Activated CD4-positive, alpha-beta memory T cell treated with anti-CD3 and anti-CD28 coated beads for 36 hours (primary cell): ENCODE measurements at regions not wholly inside any gene's neighbourhood (a gene's known extent, or its start where the extent isn't known, plus 50 kb on each side); places are given as distances from the start of the nearest gene placed in this dataset.
"Not testable (repeated sequence)": the region's sequence is repeated elsewhere in the genome, so short reads cannot be mapped to it uniquely, and the experiment has no call there.

ENCODE experiments used
- CTCF ChIA-PET: fragments of 350-600 bp; sonication (Branson Sonifier 250); formaldehyde crosslinking; loops from one replicate; lab custom pipeline; 2021; ENCODE audit warnings: antibody characterized with exemption, inconsistent platforms; lab: Charles Lee
- POLR2A ChIA-PET: fragments of 350-600 bp; sonication (Branson Sonifier 250); formaldehyde crosslinking; loops from one replicate; lab custom pipeline; 2021; ENCODE audit warnings: antibody characterized with exemption; lab: Charles Lee
- DNase-seq: peaks from one replicate; pipeline ENCODE4 v3.0.0-alpha.2; 2020
- H3K27ac Mint-ChIP-seq: one replicate; pipeline ENCODE4 v1.8.0; 2021; ENCODE audit warnings: mixed read lengths
- H3K27me3 Mint-ChIP-seq: one replicate; pipeline ENCODE4 v1.8.0; 2021; ENCODE audit warnings: mixed read lengths
- H3K36me3 Mint-ChIP-seq: one replicate; pipeline ENCODE4 v1.8.0; 2021; ENCODE audit warnings: mixed read lengths
- H3K4me1 Mint-ChIP-seq: one replicate; pipeline ENCODE4 v1.8.0; 2021; ENCODE audit warnings: low read depth, mixed read lengths
- H3K4me3 Mint-ChIP-seq: one replicate; pipeline ENCODE4 v1.8.0; 2021; ENCODE audit warnings: mild to moderate bottlenecking, mixed read lengths
- H3K9me3 Mint-ChIP-seq: one replicate; pipeline ENCODE4 v1.8.0; 2021; ENCODE audit warnings: mixed read lengths
- intact Hi-C: fragments of 100-400 bp; cut with micrococcal nuclease; formaldehyde crosslinking; loops from one replicate; pipeline ENCODE4 v1.15.1; 2023

DNA sequence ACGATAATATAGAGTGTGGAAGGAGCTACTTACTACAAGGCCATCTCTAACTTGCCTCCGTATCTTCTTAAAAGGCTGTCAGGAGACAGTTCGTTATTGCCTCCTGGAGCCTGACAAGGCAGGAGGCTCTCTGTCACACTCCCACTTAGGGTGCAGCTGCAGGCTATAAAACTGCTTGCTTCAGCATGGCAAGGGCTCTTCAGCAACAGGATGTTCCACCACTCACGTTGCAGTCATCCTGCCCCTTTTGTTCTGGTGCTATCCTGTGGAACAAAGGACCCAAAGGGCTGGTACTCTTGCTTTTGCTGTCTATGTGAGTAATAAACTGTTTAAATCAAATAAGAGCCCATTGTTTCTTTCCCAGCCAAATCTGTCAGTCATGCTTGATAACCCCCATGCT lies 508.9 kb downstream of the NTRK2 start:
- no peak overlapping the region for H3K27ac Mint-ChIP-seq
- no peak overlapping the region for H3K4me3 Mint-ChIP-seq
- intact Hi-C loops, result no loop called here
- H3K27me3 Mint-ChIP-seq, result no peaks in the 10 kb centered on the region
- no peak for DNase-seq
- H3K36me3 Mint-ChIP-seq, result no peaks in the 10 kb centered on the region
- H3K4me1 Mint-ChIP-seq, result no peaks in the 10 kb centered on the region
- POLR2A ChIA-PET, result no interaction called here
- CTCF ChIA-PET, result no interaction called here
- no peaks in the 10 kb centered on the region for H3K9me3 Mint-ChIP-seq

DNA sequence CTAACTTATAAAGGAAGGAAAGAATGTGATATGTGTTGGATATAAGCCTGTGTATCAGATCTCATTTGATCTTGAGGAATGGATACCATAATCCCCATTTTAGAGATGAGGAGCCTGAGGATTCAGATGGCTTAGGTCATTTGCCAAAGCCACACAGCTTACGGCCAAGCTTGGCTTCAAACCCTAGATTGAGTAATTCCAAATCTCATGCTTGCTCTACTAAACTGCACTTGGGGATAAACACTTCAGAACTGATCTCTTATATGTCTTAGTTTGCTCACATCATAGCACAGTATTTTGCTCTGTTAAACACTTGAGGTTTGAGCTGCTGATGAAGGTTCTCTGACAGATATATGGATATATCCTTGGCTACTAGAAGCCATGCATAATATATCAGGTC lies 504.4 kb downstream of the NTRK2 start:
- Mint-ChIP-seq H3K27me3 (no peaks in the 10 kb centered on the region), H3K4me3 (no peak overlapping the region), H3K36me3 (no peaks in the 10 kb centered on the region), H3K9me3 (peaks cover 6% of the 10 kb centered on the region), H3K27ac (no peak overlapping the region), H3K4me1 (no peaks in the 10 kb centered on the region)
- DNase-seq, result no peak
- intact Hi-C loops, result no loop called here
- CTCF ChIA-PET, result no interaction called here
- POLR2A ChIA-PET, result no interaction called here

- Mint-ChIP-seq H3K4me1 (no peaks in the 10 kb centered on the region), H3K9me3 (peaks cover 6% of the 10 kb centered on the region), H3K4me3 (no peak overlapping the region), H3K36me3 (no peaks in the 10 kb centered on the region), H3K27me3 (no peaks in the 10 kb centered on the region), H3K27ac (no peak overlapping the region)
- ChIA-PET POLR2A (no interaction called here), CTCF (no interaction called here)
- no peak for DNase-seq
- intact Hi-C loops, result no loop called here
Measured at GRCh38 chr9:85172001-85172978, 502.8 kb downstream of the NTRK2 start.

GRCh38 chr9:85171163-85171562 lies 501.6 kb downstream of the NTRK2 start:
- Mint-ChIP-seq H3K27me3 (no peaks in the 10 kb centered on the region), H3K9me3 (peaks cover 6% of the 10 kb centered on the region), H3K27ac (no peak overlapping the region), H3K4me3 (no peak overlapping the region), H3K36me3 (no peaks in the 10 kb centered on the region), H3K4me1 (no peaks in the 10 kb centered on the region)
- no peak for DNase-seq
- intact Hi-C loops, result no loop called here
- ChIA-PET POLR2A (no interaction called here), CTCF (no interaction called here)

DNA sequence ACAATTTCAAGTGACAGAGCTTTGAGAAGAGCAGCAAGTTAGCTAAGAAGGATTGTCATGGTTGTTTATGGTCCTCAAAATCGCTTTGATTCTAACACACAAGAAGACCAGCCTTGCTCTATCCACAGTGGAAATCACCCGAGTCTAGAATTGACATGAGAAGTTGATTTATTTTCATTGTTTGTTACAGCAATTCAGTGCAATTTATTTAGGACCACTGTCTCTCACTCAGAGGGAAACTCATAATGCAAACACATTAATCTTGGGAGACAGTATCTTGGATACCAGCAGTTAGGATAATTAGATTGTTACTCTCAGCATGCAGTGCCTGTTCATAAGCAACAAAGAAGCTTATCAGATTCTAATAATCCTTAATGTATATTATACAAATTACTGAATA lies 498.9 kb downstream of the NTRK2 start:
- Mint-ChIP-seq H3K4me1 (no peaks in the 10 kb centered on the region), H3K9me3 (peaks cover 6% of the 10 kb centered on the region), H3K27me3 (no peaks in the 10 kb centered on the region), H3K27ac (no peak overlapping the region), H3K36me3 (no peaks in the 10 kb centered on the region), H3K4me3 (no peak overlapping the region)
- intact Hi-C loops, result no loop called here
- ChIA-PET CTCF (no interaction called here), POLR2A (no interaction called here)
- DNase-seq, result no peak

- no peak overlapping the region for H3K4me3 Mint-ChIP-seq
- H3K36me3 Mint-ChIP-seq, result no peaks in the 10 kb centered on the region
- H3K27ac Mint-ChIP-seq, result no peak overlapping the region
- H3K4me1 Mint-ChIP-seq, result no peaks in the 10 kb centered on the region
- POLR2A ChIA-PET, result no interaction called here
- DNase-seq, result no peak
- CTCF ChIA-PET, result no interaction called here
- intact Hi-C loops, result no loop called here
- H3K27me3 Mint-ChIP-seq, result no peaks in the 10 kb centered on the region
- H3K9me3 Mint-ChIP-seq, result peaks cover 6% of the 10 kb centered on the region
Measured at GRCh38 chr9:85167146-85167545, 497.6 kb downstream of the NTRK2 start.

DNA sequence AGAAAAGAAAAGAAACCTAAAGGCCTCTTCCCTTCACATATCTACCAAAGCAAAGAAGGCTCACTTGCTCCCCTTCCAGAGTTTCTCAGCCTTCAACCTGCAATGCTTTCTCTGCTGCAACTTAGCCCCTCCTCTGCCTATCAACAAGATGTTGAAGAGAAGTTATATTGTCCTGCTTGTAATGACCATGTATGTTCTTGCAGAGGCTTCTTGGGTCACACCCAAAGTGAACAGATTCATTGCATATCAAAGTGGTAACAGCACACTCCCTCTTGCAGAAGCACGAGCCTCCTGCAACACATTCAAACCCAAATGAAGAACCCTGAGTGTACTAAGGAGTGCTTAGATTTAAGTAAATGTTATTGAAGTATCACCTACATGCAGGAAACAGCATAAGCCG lies 494.3 kb downstream of the NTRK2 start:
- Mint-ChIP-seq H3K36me3 (no peaks in the 10 kb centered on the region), H3K9me3 (no peaks in the 10 kb centered on the region), H3K27me3 (no peaks in the 10 kb centered on the region), H3K27ac (no peak overlapping the region), H3K4me1 (no peaks in the 10 kb centered on the region), H3K4me3 (no peak overlapping the region)
- CTCF ChIA-PET, result no interaction called here
- POLR2A ChIA-PET, result no interaction called here
- no peak for DNase-seq
- intact Hi-C loops, result no loop called here

DNA sequence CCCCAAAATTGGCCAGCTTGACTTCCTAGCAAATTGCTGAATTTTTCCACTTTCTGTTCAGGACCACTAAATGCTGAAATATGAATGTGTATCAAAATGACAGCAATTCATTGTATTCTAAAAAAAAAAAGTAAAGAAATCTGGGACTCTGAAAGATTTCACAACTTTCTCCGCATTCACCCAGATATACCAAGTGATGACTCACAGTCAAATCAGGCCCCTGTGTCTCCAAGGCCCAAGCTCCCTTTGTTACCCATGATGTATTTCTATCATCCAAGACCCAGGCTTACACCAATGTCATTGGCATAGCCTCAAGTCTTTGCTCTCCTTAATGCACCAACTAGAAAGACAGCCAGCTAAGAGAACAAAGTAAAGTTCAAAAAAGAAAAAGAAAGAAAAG lies 493.9 kb downstream of the NTRK2 start:
- Mint-ChIP-seq H3K27ac (no peak overlapping the region), H3K4me1 (no peaks in the 10 kb centered on the region), H3K4me3 (no peak overlapping the region), H3K36me3 (no peaks in the 10 kb centered on the region), H3K9me3 (no peaks in the 10 kb centered on the region), H3K27me3 (no peaks in the 10 kb centered on the region)
- DNase-seq, result no peak
- intact Hi-C loops, result no loop called here
- ChIA-PET POLR2A (no interaction called here), CTCF (no interaction called here)

DNA sequence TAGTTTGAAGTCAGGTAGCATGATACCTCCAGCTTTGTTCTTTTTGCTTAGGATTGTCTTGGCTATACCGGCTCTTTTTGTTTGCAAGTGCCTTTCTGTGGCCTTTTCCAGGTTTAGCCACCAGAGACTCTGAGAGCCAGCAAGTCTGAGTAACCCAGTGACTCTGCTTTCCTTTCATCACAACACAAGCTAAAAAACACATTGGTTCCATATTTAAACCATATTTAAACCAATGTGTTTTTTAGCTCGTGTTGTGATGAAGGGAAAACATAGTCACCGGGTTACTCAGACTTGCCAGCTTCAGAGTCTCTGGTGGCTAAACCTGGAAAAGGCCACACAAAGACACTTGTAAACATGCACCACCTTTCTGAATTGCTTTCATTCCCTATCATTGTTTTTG lies 493.3 kb downstream of the NTRK2 start:
- Mint-ChIP-seq H3K36me3 (no peaks in the 10 kb centered on the region), H3K27ac (no peak overlapping the region), H3K27me3 (no peaks in the 10 kb centered on the region), H3K9me3 (no peaks in the 10 kb centered on the region), H3K4me3 (no peak overlapping the region), H3K4me1 (no peaks in the 10 kb centered on the region)
- DNase-seq, result no peak
- ChIA-PET CTCF (interaction anchor here (0.6 kb wide), 1 partner anchor 544 kb away, joined by 3 read pairs; no protein-coding TSS in a partner anchor), POLR2A (no interaction called here)
- intact Hi-C loops, result no loop called here

- H3K9me3 Mint-ChIP-seq, result not testable (repeated sequence)
Measured at GRCh38 chr9:85160944-85161343, 491.4 kb downstream of the NTRK2 start.

DNA sequence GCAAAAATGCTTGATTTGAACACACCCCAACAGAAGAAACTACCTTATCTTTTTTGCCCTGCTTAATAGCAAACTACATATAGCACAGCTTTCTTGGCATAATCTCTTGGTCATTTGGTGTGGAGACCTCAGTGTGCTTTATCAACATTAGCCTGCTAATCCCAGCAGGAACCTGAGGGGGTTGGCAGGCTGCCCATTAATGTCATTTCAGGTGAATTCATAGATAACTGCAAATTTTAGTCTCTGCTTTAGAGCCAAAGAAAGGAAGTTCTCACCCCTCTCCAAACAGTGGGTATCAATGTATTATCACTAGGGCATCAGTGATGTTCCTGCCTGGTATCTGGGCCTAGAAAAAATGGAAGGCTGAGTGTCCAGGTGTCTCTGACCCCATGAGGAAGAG lies 489.0 kb downstream of the NTRK2 start:
- no peak overlapping the region for H3K4me3 Mint-ChIP-seq
- DNase-seq, result no peak
- POLR2A ChIA-PET, result no interaction called here
- no peaks in the 10 kb centered on the region for H3K36me3 Mint-ChIP-seq
- intact Hi-C loops, result no loop called here
- H3K4me1 Mint-ChIP-seq, result no peaks in the 10 kb centered on the region
- no peak overlapping the region for H3K27ac Mint-ChIP-seq
- H3K27me3 Mint-ChIP-seq, result no peaks in the 10 kb centered on the region
- H3K9me3 Mint-ChIP-seq, result no peaks in the 10 kb centered on the region
- CTCF ChIA-PET, result no interaction called here

More at GRCh38 chr9:85160944-85161343, 491.4 kb downstream of the NTRK2 start:
- intact Hi-C loops, POLR2A ChIA-PET, H3K27me3 Mint-ChIP-seq, H3K4me1 Mint-ChIP-seq, DNase-seq, H3K36me3 Mint-ChIP-seq, H3K4me3 Mint-ChIP-seq, CTCF ChIA-PET, H3K27ac Mint-ChIP-seq: not testable (repeated sequence)

DNA sequence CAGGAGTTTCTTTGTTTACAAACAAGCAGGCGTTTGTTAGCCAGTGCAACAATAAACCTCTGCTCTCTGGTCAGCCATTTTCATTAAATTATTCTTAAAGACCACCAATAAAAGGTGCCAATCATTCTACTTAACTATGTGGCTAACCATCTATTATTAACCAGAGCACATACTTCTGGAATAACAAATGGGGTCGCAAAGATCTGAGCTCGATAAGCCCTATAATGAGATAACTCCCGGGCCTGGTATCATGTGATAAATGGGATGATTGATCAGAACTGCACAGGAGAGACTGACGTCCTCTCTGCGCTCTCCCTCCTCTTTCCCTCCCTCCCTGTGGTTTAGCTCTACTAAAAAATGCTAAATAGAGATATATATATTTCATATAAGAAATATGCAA lies 488.2 kb downstream of the NTRK2 start:
- DNase-seq, result no peak
- Mint-ChIP-seq H3K4me1 (no peaks in the 10 kb centered on the region), H3K4me3 (no peak overlapping the region), H3K9me3 (no peaks in the 10 kb centered on the region), H3K27ac (no peak overlapping the region), H3K27me3 (no peaks in the 10 kb centered on the region), H3K36me3 (no peaks in the 10 kb centered on the region)
- intact Hi-C loops, result no loop called here
- POLR2A ChIA-PET, result no interaction called here
- CTCF ChIA-PET, result no interaction called here

- no peaks in the 10 kb centered on the region for H3K36me3 Mint-ChIP-seq
- H3K27ac Mint-ChIP-seq, result no peak overlapping the region
- H3K27me3 Mint-ChIP-seq, result no peaks in the 10 kb centered on the region
- no peaks in the 10 kb centered on the region for H3K4me1 Mint-ChIP-seq
- intact Hi-C loops, result no loop called here
- CTCF ChIA-PET, result no interaction called here
- no peaks in the 10 kb centered on the region for H3K9me3 Mint-ChIP-seq
- POLR2A ChIA-PET, result no interaction called here
- H3K4me3 Mint-ChIP-seq, result no peak overlapping the region
- DNase-seq, result no peak
Measured at GRCh38 chr9:85156652-85157051, 487.1 kb downstream of the NTRK2 start.
